MM.1S (cell line): ENCODE measurements at regions not wholly inside any gene's neighbourhood (a gene's known extent, or its start where the extent isn't known, plus 50 kb on each side); places are given as distances from the start of the nearest gene placed in this dataset.

Experiments
- EZH2 ChIP-seq: fragments of 300-600 bp; sonication (generic); optimal IDR thresholded peaks from 2 replicates; pipeline ENCODE3; 2017; ENCODE audit warnings: low read depth, mild to moderate bottlenecking, antibody characterized with exemption, low read length, mixed read lengths
- EZH2phosphoT487 ChIP-seq: fragments of 300-600 bp; sonication (generic); IDR thresholded peaks from 2 replicates; pipeline ENCODE4 v1.6.1; 2018; ENCODE audit warnings: antibody characterized with exemption, low read length
- TF ChIP-seq, protein P1 (sequence below): fragments of 300-600 bp; sonication (generic); IDR thresholded peaks from 2 replicates; pipeline ENCODE4 v1.5.1; 2016; ENCODE audit warnings: antibody characterized with exemption, low read length, mixed read lengths

DNA sequence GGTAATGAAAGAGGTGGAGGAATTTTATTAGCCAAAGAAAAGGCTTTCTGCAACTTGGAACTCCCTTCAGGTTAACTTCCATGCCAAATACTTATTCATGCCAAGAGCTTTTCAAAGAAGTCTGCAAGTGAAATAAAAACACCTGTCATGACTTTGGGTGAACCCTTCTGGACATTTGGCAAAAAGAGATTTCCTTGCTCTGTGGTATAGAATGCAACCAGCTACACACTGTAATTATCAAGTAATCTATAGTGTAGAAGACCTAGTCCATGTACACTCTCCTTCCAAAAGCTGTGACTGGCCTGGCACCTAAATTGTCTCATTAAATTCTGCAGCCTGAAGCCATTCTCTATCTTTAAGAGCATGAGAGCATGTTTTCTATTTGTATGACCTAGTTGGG, 232.3 kb downstream of the COL12A1 start:
- TF ChIP-seq, protein P1, sequence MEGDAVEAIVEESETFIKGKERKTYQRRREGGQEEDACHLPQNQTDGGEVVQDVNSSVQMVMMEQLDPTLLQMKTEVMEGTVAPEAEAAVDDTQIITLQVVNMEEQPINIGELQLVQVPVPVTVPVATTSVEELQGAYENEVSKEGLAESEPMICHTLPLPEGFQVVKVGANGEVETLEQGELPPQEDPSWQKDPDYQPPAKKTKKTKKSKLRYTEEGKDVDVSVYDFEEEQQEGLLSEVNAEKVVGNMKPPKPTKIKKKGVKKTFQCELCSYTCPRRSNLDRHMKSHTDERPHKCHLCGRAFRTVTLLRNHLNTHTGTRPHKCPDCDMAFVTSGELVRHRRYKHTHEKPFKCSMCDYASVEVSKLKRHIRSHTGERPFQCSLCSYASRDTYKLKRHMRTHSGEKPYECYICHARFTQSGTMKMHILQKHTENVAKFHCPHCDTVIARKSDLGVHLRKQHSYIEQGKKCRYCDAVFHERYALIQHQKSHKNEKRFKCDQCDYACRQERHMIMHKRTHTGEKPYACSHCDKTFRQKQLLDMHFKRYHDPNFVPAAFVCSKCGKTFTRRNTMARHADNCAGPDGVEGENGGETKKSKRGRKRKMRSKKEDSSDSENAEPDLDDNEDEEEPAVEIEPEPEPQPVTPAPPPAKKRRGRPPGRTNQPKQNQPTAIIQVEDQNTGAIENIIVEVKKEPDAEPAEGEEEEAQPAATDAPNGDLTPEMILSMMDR: no peak
- TF ChIP-seq EZH2: no peak
- no peak for TF ChIP-seq EZH2phosphoT487
